Heart right ventricle (tissue), 16 donors: ENCODE measurements at regions not wholly inside any gene's neighbourhood (a gene's known extent, or its start where the extent isn't known, plus 50 kb on each side); places are given as distances from the start of the nearest gene placed in this dataset.

ENCODE experiments used
- ATAC-seq, 8 donors: fragments of 200-7000 bp; cut with Tn5 transposase; one replicate each; pipeline ENCODE4 v1.9.1; 2020; ENCODE audit warnings: mild to moderate bottlenecking in 8 of 8, moderate library complexity in 8 of 8, moderate number of reproducible peaks in 1 of 8
- DNase-seq, 2 donors: peaks; one replicate each; pipeline ENCODE4 v3.0.0-alpha.2; 2020
- H3K27ac ChIP-seq, 10 donors: fragments of 200-600 bp; sonication (generic) in 2 of 10; one replicate each; pipeline versions ENCODE4 v1.5.0 to v1.8.0; 2020 to 2022; ENCODE audit warnings: mild to moderate bottlenecking in 3 of 10
- H3K27me3 ChIP-seq, 7 donors: fragments of 200-600 bp; one replicate each; pipeline ENCODE4 v1.8.0; 2021 to 2022; ENCODE audit warnings: mild to moderate bottlenecking in 2 of 7
- H3K36me3 ChIP-seq, 9 donors: fragments of 200-600 bp; sonication (generic) in 1 of 9; one replicate each; pipeline versions ENCODE4 v1.5.0 to v1.8.0; 2020 to 2022; ENCODE audit warnings: mild to moderate bottlenecking in 2 of 9
- H3K4me1 ChIP-seq, 9 donors: fragments of 200-600 bp; sonication (generic) in 1 of 9; one replicate each; pipeline versions ENCODE4 v1.5.0 to v1.8.0; 2020 to 2022; ENCODE audit warnings: mild to moderate bottlenecking in 4 of 9
- H3K4me3 ChIP-seq, 10 donors: fragments of 200-600 bp; sonication (generic) in 2 of 10; one replicate each; pipeline versions ENCODE4 v1.5.0 to v1.8.0; 2020 to 2022; ENCODE audit warnings: mild to moderate bottlenecking in 7 of 10, moderate library complexity in 2 of 10
- H3K9me3 ChIP-seq, 11 donors: fragments of 200-600 bp in 10 of 11; sonication (generic) in 2 of 11; one replicate each; pipeline versions ENCODE4 v1.5.0 to v1.8.0; 2013 to 2022; ENCODE audit warnings: mild to moderate bottlenecking in 2 of 11, control low read depth in 1 of 11, moderate library complexity in 1 of 11
- WGBS, 2 donors: extraction: QIAGEN DNeasy Blood & Tissue Kit; methylation state at CpG; one replicate each; pipeline ENCODE4 v1.1.7; 2013; ENCODE audit warnings: inconsistent platforms in 1 of 2; 5-methylcytosine and 5-hydroxymethylcytosine counted together
- intact Hi-C, 10 donors: fragments of 100-400 bp; cut with DNase I; formaldehyde crosslinking; loops; one replicate each; pipeline versions ENCODE4 v1.11.1 to v1.14.2; 2022
- TF ChIP-seq, protein P1 (sequence below), 9 donors: fragments of 200-600 bp; sonication (generic) in 2 of 9; IDR thresholded peaks; one replicate each; pipeline versions ENCODE4 v1.5.0 to v1.8.0; 2021 to 2022; ENCODE audit warnings: antibody characterized with exemption in 9 of 9, mild to moderate bottlenecking in 5 of 9, moderate library complexity in 1 of 9
- donor health status: Arrhythmogenic right ventricular cardiomyopathy.
- donor health status: ischemic (EF 13 %, LVEDD 7.1; RV severe dilation, severe dysfunction).
- donor health status: healthy with polysubstance abuse.
- donor health status: DM: no; HTN: yes; CAD: no.
- donor health status: DM: no; HTN: no; CAD: no.
- donor health status: ischemic (EF 25% LVEDD 6.9; RV normal size, moderate dysfunction).
- donor health status: ischemic (EF 25% LVEDD 5.7; RV mildly dilated, moderate dysfunction).
- donor health status: healthy.
- donor health status: DM: yes; HTN: yes; CAD: no.
- donor health status: Ischemic cardiomyopathy.
- donor health status: ischemic (EF 35%, LVEDD 5.7; RV mildly dilated, moderate dysfunction).
- donor health status: nonischemic (EF 11% LVEDD 7.7; RV severe dilation, severe dysfunction).
- donor health status: DM: yes; HTN: yes; CAD: no.
- donor health status: PGD.
- donor health status: ischemic (EF 29% LVEDD 5.4; RV normal size, mild dysfunction).
- donor health status: nonischemic (EF 23%, LVEDD 6.1; RV moderate dilation, normal function).

DNA sequence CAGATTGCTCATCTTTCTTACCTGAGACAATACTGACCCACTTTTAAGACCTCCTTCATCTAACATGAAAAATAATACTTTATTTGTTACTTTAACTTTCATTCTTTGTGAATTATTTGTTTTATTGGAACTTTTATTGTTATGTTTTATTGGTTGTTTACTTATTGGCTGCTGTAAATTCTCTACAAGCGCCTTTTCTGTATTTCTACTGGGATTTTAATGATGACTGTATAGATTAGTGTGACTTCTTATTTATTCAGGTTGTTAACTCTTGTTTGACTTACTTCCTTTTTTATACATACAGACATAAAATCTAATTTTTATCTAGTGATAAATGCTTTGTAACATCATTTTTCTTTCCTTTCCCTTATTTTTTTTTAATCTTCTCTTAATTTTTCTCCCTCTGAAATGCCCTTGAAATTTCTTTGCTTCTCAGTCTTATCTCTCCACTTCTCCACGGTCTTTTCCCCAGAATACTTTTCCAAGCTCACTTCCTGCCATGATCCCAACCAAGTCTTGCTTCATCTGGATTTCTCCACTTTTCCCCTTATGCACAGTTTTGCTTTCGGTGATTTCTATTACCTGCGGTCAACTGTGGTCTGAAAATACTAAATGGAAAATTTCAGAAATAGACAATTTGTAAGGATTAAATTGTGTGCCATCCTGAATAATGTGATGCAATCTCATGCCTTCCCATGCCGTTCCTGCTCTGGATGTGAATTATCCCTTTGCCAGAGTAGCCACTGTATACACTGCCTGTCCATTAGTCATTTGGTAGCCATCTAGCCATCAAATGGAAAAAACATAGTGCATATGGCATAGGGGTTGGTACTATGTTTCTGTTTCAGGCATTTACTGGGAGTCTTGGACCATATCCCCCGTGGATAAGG lies 265.9 kb downstream of the PRL start:
- no peak overlapping the region for H3K27ac ChIP-seq
- H3K4me1 ChIP-seq, result peaks cover 3 to 41% (median 27%) of the 10 kb centered on the region in 9 donors
- no peak overlapping the region for H3K4me3 ChIP-seq
- no peaks in the 10 kb centered on the region for H3K36me3 ChIP-seq
- H3K9me3 ChIP-seq, result no peaks in the 10 kb centered on the region
- DNase-seq, result no peak
- ATAC-seq, result no peak
- intact Hi-C loops, result no loop called here
- WGBS, 2 donors, result 90 to 93% methylated on average over 6 of the region's 6 CpGs
- no peaks in the 10 kb centered on the region for H3K27me3 ChIP-seq
- TF ChIP-seq, protein P1, sequence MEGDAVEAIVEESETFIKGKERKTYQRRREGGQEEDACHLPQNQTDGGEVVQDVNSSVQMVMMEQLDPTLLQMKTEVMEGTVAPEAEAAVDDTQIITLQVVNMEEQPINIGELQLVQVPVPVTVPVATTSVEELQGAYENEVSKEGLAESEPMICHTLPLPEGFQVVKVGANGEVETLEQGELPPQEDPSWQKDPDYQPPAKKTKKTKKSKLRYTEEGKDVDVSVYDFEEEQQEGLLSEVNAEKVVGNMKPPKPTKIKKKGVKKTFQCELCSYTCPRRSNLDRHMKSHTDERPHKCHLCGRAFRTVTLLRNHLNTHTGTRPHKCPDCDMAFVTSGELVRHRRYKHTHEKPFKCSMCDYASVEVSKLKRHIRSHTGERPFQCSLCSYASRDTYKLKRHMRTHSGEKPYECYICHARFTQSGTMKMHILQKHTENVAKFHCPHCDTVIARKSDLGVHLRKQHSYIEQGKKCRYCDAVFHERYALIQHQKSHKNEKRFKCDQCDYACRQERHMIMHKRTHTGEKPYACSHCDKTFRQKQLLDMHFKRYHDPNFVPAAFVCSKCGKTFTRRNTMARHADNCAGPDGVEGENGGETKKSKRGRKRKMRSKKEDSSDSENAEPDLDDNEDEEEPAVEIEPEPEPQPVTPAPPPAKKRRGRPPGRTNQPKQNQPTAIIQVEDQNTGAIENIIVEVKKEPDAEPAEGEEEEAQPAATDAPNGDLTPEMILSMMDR (IDR thresholded peaks at IDR 0.05), result no peak

DNA sequence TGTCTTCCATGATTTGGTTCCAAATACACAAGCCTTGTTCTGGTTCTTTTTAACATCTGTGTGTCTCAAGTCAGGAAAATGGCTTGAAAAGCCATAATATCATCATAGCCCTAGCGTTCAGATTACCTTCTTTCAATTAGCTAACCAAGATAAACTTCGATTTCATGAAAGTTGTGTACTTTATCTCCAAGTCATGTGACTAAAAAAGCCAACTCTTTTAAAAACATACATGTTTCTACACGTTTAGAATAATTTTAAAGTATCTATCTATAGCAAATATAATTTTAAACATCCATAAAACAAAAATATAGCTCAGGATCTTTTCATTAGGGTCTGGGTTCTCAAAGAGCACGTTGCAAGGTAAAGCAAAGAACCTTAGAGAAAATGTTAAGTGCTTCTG lies 261.1 kb downstream of the PRL start:
- no peak overlapping the region for H3K27ac ChIP-seq
- 80 to 84% methylated on average over 4 of the region's 4 CpGs for WGBS, 2 donors
- TF ChIP-seq, protein P1 (IDR thresholded peaks at IDR 0.05), result no peak

DNA sequence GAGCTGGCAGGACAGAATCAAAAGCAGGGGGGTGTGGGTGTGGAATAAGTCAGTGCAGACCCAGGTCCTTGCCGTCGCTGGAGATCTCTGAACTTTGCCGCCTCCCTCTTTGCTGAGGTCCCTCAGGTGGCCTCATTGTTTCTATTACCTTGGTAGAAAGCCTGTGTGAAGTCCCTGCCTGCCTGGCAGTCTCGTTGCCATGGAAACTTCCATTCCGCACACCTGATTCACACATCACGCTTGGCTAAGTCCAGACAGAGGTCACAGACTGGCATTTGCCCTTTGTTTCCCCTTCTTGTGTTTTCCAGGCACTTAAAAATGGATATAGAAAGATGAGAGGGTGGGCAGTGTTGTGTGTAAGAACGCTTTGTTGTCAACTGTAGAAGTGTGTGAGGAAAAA lies 260.6 kb downstream of the PRL start:
- intact Hi-C loops, result no loop called here
- H3K36me3 ChIP-seq, result no peaks in the 10 kb centered on the region
- no peak overlapping the region for H3K27ac ChIP-seq
- H3K9me3 ChIP-seq, result peaks cover 0 to 25% (median 10%) of the 10 kb centered on the region in 11 donors
- no peak overlapping the region for H3K4me3 ChIP-seq
- DNase-seq, result no peak
- 75 to 78% methylated on average over 7 of the region's 7 CpGs for WGBS, 2 donors
- TF ChIP-seq, protein P1 (IDR thresholded peaks at IDR 0.05), result no peak
- H3K27me3 ChIP-seq, result no peaks in the 10 kb centered on the region
- ATAC-seq, result no peak
- H3K4me1 ChIP-seq, result no peaks in the 10 kb centered on the region

More for the DNA sequence above, 261.1 kb downstream of the PRL start:
- DNase-seq, result no peak
- Histone ChIP-seq H3K4me3 (no peak overlapping the region), H3K9me3 (peaks cover 0 to 20% (median 7%) of the 10 kb centered on the region in 11 donors), H3K36me3 (no peaks in the 10 kb centered on the region), H3K4me1 (no peaks in the 10 kb centered on the region), H3K27me3 (no peaks in the 10 kb centered on the region)
- intact Hi-C loops, result no loop called here
- no peak for ATAC-seq

DNA sequence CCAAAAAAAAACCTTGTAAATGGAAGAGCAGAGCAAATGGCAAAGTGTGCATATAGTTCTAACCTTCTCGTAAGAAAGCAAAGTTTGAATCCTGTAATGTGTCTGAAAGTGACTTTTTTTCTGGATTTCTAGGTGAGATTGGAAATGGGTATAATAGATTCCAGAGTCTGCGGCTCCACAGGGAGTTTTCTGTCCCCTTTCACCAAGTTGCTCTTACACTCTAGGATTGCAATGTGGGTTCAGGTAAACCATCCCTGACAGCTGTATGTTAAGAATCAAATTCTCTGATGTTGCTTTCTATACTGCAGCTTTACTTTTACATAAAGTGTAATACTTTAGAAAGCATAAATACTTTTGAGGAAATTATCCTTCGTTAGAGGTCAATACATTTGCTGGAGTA lies 260.1 kb downstream of the PRL start:
- WGBS, 2 donors, result 59 to 92% methylated on average over 3 of the region's 3 CpGs

More for the DNA sequence above, 260.1 kb downstream of the PRL start:
- no peak overlapping the region for H3K4me3 ChIP-seq
- no peak for DNase-seq
- H3K9me3 ChIP-seq, result peaks cover 0 to 25% (median 10%) of the 10 kb centered on the region in 11 donors
- no peak overlapping the region for H3K27ac ChIP-seq
- peaks cover 0 to 2% (median 0%) of the 10 kb centered on the region in 9 donors for H3K4me1 ChIP-seq
- intact Hi-C loops, result no loop called here
- no peak for ATAC-seq
- no peaks in the 10 kb centered on the region for H3K36me3 ChIP-seq
- H3K27me3 ChIP-seq, result no peaks in the 10 kb centered on the region
- TF ChIP-seq, protein P1 (IDR thresholded peaks at IDR 0.05), result no peak
